ENCODE measurements at regions not wholly inside any gene's neighbourhood (a gene's known extent, or its start where the extent isn't known, plus 50 kb on each side); places are given as distances from the start of the nearest gene placed in this dataset.
A peak's percentile ranks its signal among the peaks of the same experiment; 100 is the strongest.

- no peak for DNase-seq (ENCODE audit: low spot score)
These were observed 441.4 kb downstream of the PDCD6IP start for GRCh38 chr3:34239875-34240274.

GRCh38 chr3:34247401-34247800 is 449.0 kb downstream of the PDCD6IP start:
- no peak for DNase-seq (ENCODE audit: low spot score)

- no peak for DNase-seq (ENCODE audit: low spot score)
These were observed 449.9 kb downstream of the PDCD6IP start for GRCh38 chr3:34248352-34248751.

- DNase-seq (ENCODE audit: low spot score): no peak
These were observed 455.9 kb downstream of the PDCD6IP start for GRCh38 chr3:34254285-34254684.

GRCh38 chr3:34256021-34256420 is 457.6 kb downstream of the PDCD6IP start:
- no peak for DNase-seq (ENCODE audit: low spot score)

GRCh38 chr3:34256791-34257190 is 458.4 kb downstream of the PDCD6IP start:
- no peak for DNase-seq (ENCODE audit: low spot score)

GRCh38 chr3:34258271-34258998 is 460.0 kb downstream of the PDCD6IP start:
- DNase-seq (ENCODE audit: low spot score): no peak

- peak; percentile 33 for DNase-seq (ENCODE audit: low spot score)
These were observed 462.0 kb downstream of the PDCD6IP start for GRCh38 chr3:34260271-34261000.

- DNase-seq (ENCODE audit: low spot score): no peak
These were observed 462.6 kb downstream of the PDCD6IP start for GRCh38 chr3:34261001-34261385.

GRCh38 chr3:34263101-34263621 is 464.7 kb downstream of the PDCD6IP start:
- no peak for DNase-seq (ENCODE audit: low spot score)

GRCh38 chr3:34264337-34265041 is 466.1 kb downstream of the PDCD6IP start:
- DNase-seq (ENCODE audit: low spot score): no peak

GRCh38 chr3:34267088-34267487 is 468.7 kb downstream of the PDCD6IP start:
- no peak for DNase-seq (ENCODE audit: low spot score)

- no peak for DNase-seq (ENCODE audit: low spot score)
These were observed 469.7 kb downstream of the PDCD6IP start for GRCh38 chr3:34268032-34268709.

- DNase-seq (ENCODE audit: low spot score): no peak
These were observed 477.4 kb downstream of the PDCD6IP start for GRCh38 chr3:34275811-34276210.

GRCh38 chr3:34276342-34276741 is 477.9 kb downstream of the PDCD6IP start:
- DNase-seq (ENCODE audit: low spot score): no peak

- DNase-seq (ENCODE audit: low spot score): no peak
These were observed 478.7 kb downstream of the PDCD6IP start for GRCh38 chr3:34277110-34277509.

- DNase-seq (ENCODE audit: low spot score): no peak
These were observed 481.5 kb downstream of the PDCD6IP start for GRCh38 chr3:34279901-34280300.

- no peak for DNase-seq (ENCODE audit: low spot score)
These were observed 485.3 kb downstream of the PDCD6IP start for GRCh38 chr3:34283751-34284150.

GRCh38 chr3:34284959-34285826 is 486.8 kb downstream of the PDCD6IP start:
- no peak for DNase-seq (ENCODE audit: low spot score)

- DNase-seq (ENCODE audit: low spot score): no peak
These were observed 487.4 kb downstream of the PDCD6IP start for GRCh38 chr3:34285827-34286188.

GRCh38 chr3:34292605-34293300 is 494.3 kb downstream of the PDCD6IP start:
- no peak for DNase-seq (ENCODE audit: low spot score)
